ENCODE measurements at regions not wholly inside any gene's neighbourhood (a gene's known extent, or its start where the extent isn't known, plus 50 kb on each side); places are given as distances from the start of the nearest gene placed in this dataset.

GRCh38 chr14:30287579-30288445, 271.1 kb upstream of the G2E3 start:
- TF ChIP-seq EZH2 (IDR thresholded peaks at IDR 0.05; ENCODE audit: insufficient read depth, poor library complexity, severe bottlenecking) (no peak), EZH2phosphoT487 (IDR thresholded peaks at IDR 0.05; ENCODE audit: insufficient read depth, low read depth) (no peak)

All from GM23248 (cell line).